Inferior parietal cortex (tissue), 1 donor: ENCODE measurements at regions not wholly inside any gene's neighbourhood (a gene's known extent, or its start where the extent isn't known, plus 50 kb on each side); places are given as distances from the start of the nearest gene placed in this dataset.

Source experiments
- DNase-seq: peaks from one replicate; pipeline ENCODE4 v3.0.0-alpha.2; 2016; ENCODE audit errors: extremely low spot score

- no peak for DNase-seq
Measured at GRCh38 chr14:44151130-44151820, 355.8 kb downstream of the FSCB start.

- no peak for DNase-seq
Measured at GRCh38 chr14:44149597-44149996, 357.5 kb downstream of the FSCB start.

GRCh38 chr14:44142006-44142405 is 365.1 kb downstream of the FSCB start:
- no peak for DNase-seq

- DNase-seq: no peak
Measured at GRCh38 chr14:44135972-44136371, 371.1 kb downstream of the FSCB start.

- no peak for DNase-seq
Measured at GRCh38 chr14:44131861-44132260, 375.2 kb downstream of the FSCB start.

- no peak for DNase-seq
Measured at GRCh38 chr14:44113769-44114730, 393.0 kb downstream of the FSCB start.

GRCh38 chr14:44112774-44113460 is 394.2 kb downstream of the FSCB start:
- DNase-seq: no peak

GRCh38 chr14:44109036-44109435 is 398.0 kb downstream of the FSCB start:
- DNase-seq: no peak

- no peak for DNase-seq
Measured at GRCh38 chr14:44108601-44109000, 398.5 kb downstream of the FSCB start.

- DNase-seq: no peak
Measured at GRCh38 chr14:44107156-44107555, 399.9 kb downstream of the FSCB start.

GRCh38 chr14:44099743-44100488 is 407.2 kb downstream of the FSCB start:
- DNase-seq: no peak

- no peak for DNase-seq
Measured at GRCh38 chr14:44081146-44081545, 425.9 kb downstream of the FSCB start.

GRCh38 chr14:44070046-44070445 is 437.0 kb downstream of the FSCB start:
- no peak for DNase-seq

- DNase-seq: no peak
Measured at GRCh38 chr14:44053422-44053821, 453.7 kb downstream of the FSCB start.

- no peak for DNase-seq
Measured at GRCh38 chr14:44041700-44042099, 465.4 kb downstream of the FSCB start.

- DNase-seq: no peak
Measured at GRCh38 chr14:44040561-44040960, 466.5 kb downstream of the FSCB start.

- no peak for DNase-seq
Measured at GRCh38 chr14:44036248-44036647, 470.8 kb downstream of the FSCB start.

GRCh38 chr14:44035707-44036106 is 471.4 kb downstream of the FSCB start:
- DNase-seq: no peak

GRCh38 chr14:44030831-44031383 is 476.2 kb downstream of the FSCB start:
- DNase-seq: no peak

GRCh38 chr14:44029933-44030332 is 477.1 kb downstream of the FSCB start:
- no peak for DNase-seq

GRCh38 chr14:44027397-44027796 is 479.7 kb downstream of the FSCB start:
- DNase-seq: no peak
